PC-3 (cell line): ENCODE measurements at regions not wholly inside any gene's neighbourhood (a gene's known extent, or its start where the extent isn't known, plus 50 kb on each side); places are given as distances from the start of the nearest gene placed in this dataset.

ENCODE experiments used
- EZH2 ChIP-seq: fragments of 300-600 bp; sonication (generic); IDR thresholded peaks from one replicate; pipeline ENCODE4 v1.6.1; 2017; ENCODE audit warnings: antibody characterized with exemption, mild to moderate bottlenecking, low read length; ENCODE audit not compliant: unreplicated experiment
- EZH2phosphoT487 ChIP-seq: fragments of 300-600 bp; sonication (generic); IDR thresholded peaks from 2 replicates; pipeline ENCODE4 v1.6.1; 2018; ENCODE audit warnings: mild to moderate bottlenecking, antibody characterized with exemption, low read length, borderline replicate concordance
- TF ChIP-seq, protein P1 (sequence below): fragments of 300-600 bp; sonication (generic); conservative IDR thresholded peaks from 2 replicates; pipeline ENCODE4 v1.5.1; 2017; ENCODE audit warnings: antibody characterized with exemption, low read depth, mild to moderate bottlenecking, low read length

DNA sequence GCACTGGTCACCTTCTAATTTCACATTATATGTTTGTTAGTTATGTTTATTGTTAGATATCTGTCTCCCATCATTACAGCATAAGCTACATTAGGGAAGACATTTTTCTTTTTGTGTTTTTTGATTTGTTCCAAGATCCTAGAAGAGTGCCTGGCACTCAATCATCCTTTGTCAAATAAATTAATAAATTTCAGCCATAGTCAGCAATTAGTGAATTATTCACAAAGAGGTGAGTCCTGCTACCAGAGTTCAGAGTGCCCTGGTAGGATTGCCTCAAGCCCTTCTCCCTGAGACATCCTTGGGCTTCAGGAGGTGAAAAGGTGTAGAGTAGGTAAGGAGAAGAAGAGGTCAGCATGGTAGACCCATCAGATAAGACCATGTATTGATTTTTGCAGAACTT lies 186.2 kb upstream of the CTAGE1 start:
- TF ChIP-seq, protein P1, sequence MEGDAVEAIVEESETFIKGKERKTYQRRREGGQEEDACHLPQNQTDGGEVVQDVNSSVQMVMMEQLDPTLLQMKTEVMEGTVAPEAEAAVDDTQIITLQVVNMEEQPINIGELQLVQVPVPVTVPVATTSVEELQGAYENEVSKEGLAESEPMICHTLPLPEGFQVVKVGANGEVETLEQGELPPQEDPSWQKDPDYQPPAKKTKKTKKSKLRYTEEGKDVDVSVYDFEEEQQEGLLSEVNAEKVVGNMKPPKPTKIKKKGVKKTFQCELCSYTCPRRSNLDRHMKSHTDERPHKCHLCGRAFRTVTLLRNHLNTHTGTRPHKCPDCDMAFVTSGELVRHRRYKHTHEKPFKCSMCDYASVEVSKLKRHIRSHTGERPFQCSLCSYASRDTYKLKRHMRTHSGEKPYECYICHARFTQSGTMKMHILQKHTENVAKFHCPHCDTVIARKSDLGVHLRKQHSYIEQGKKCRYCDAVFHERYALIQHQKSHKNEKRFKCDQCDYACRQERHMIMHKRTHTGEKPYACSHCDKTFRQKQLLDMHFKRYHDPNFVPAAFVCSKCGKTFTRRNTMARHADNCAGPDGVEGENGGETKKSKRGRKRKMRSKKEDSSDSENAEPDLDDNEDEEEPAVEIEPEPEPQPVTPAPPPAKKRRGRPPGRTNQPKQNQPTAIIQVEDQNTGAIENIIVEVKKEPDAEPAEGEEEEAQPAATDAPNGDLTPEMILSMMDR = no peak
- TF ChIP-seq EZH2 = no peak
- no peak for TF ChIP-seq EZH2phosphoT487
